Lung (tissue), 11 donors: ENCODE measurements at regions not wholly inside any gene's neighbourhood (a gene's known extent, or its start where the extent isn't known, plus 50 kb on each side); places are given as distances from the start of the nearest gene placed in this dataset.
"Not testable (repeated sequence)": the region's sequence is repeated elsewhere in the genome, so short reads cannot be mapped to it uniquely, and the experiment has no call there.

Experiments
- ATAC-seq: fragments of 200-7000 bp; cut with Tn5 transposase; one replicate; pipeline ENCODE4 v1.9.1; 2020; ENCODE audit warnings: moderate number of reproducible peaks; ENCODE audit not compliant: insufficient read depth, low FRiP score
- DNase-seq, 3 donors: peaks; one replicate each; pipeline ENCODE4 v3.0.0-alpha.2; 2013 to 2017
- H3K27ac ChIP-seq, 2 donors: one replicate each; pipeline ENCODE4 v1.5.1; 2013; ENCODE audit warnings: mild to moderate bottlenecking in 2 of 2, moderate library complexity in 2 of 2, control low read depth in 1 of 2, inconsistent platforms in 1 of 2, low read depth in 1 of 2, low read length in 1 of 2
- H3K27me3 ChIP-seq, 3 donors: one replicate each; pipeline ENCODE4 v1.5.1; 2013; ENCODE audit warnings: low read length in 2 of 3; ENCODE audit not compliant: control insufficient read depth in 3 of 3, insufficient read depth in 3 of 3
- H3K36me3 ChIP-seq, 4 donors: one replicate each; pipeline ENCODE4 v1.5.1; 2013; ENCODE audit warnings: low read length in 4 of 4, mild to moderate bottlenecking in 1 of 4, moderate library complexity in 1 of 4; ENCODE audit not compliant: control insufficient read depth in 4 of 4, insufficient read depth in 4 of 4
- H3K4me1 ChIP-seq, 5 donors: one replicate each; pipeline ENCODE4 v1.5.1; 2013; ENCODE audit warnings: low read length in 5 of 5, mild to moderate bottlenecking in 2 of 5, moderate library complexity in 1 of 5; ENCODE audit not compliant: control insufficient read depth in 5 of 5, insufficient read depth in 5 of 5
- H3K4me3 ChIP-seq: one replicate; pipeline ENCODE4 v1.5.1; 2013; ENCODE audit warnings: mild to moderate bottlenecking, control low read depth, moderate library complexity
- H3K9ac ChIP-seq, 2 donors: one replicate each; pipeline ENCODE4 v1.5.1; 2013; ENCODE audit warnings: low read length in 2 of 2, control low read depth in 1 of 2; ENCODE audit not compliant: insufficient read depth in 1 of 2
- H3K9me3 ChIP-seq, 4 donors: one replicate each; pipeline ENCODE4 v1.5.1; 2013; ENCODE audit warnings: low read length in 3 of 4, mild to moderate bottlenecking in 1 of 4, moderate library complexity in 1 of 4; ENCODE audit not compliant: control insufficient read depth in 4 of 4, insufficient read depth in 3 of 4
- CTCF ChIP-seq: IDR thresholded peaks from 2 replicates; pipeline ENCODE4 v1.5.1; 2012; ENCODE audit warnings: mild to moderate bottlenecking; ENCODE audit errors: control extremely low read depth, extremely low read depth
- WGBS, 2 donors: extraction: QIAGEN DNeasy Blood & Tissue Kit; methylation state at CpG; one replicate each; pipeline ENCODE4 v1.1.7; 2013; 5-methylcytosine and 5-hydroxymethylcytosine counted together
- donor health status: control.
- donor health status: control.
- donor health status: Bipolar disorder and iron deficiency.
- donor health status: healthy.
- donor health status: DM: yes; HTN: yes; CAD: no.

DNA sequence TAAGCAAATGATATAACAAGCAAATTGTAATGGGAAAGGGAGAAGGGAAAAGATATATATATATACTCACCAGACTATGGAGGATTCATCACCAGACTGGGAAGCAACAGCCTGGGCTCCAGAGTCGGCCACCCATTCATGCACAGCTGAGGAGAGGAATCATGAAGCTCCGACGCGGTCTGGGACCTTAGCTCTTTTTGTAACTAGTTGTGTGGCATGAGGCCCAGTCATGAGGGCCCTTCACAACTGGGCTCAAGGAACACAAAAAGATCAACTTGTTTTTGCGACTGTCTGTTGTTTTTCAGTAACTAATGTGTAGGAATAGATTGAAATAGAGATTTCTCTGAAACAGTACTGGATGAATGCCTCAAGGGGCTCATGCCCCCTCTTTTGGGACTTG is 911.2 kb downstream of the TYW1 start:
- Histone ChIP-seq H3K4me3 (no peak overlapping the region), H3K36me3 (no peaks in the 10 kb centered on the region), H3K27me3 (peaks cover 0 to 2% (median 0%) of the 10 kb centered on the region in 3 donors), H3K27ac (no peak overlapping the region), H3K9ac (no peak overlapping the region), H3K9me3 (peaks cover 0 to 3% (median 0%) of the 10 kb centered on the region in 4 donors), H3K4me1 (no peaks in the 10 kb centered on the region)
- DNase-seq: no peak
- WGBS, 2 donors: 58 to 68% methylated on average over 5 of the region's 5 CpGs
- no peak for TF ChIP-seq CTCF
- ATAC-seq: no peak

- ATAC-seq (no peak), DNase-seq (no peak)
- no peaks in the 10 kb centered on the region for H3K9me3 ChIP-seq
- no peak for TF ChIP-seq CTCF
- H3K27ac ChIP-seq: no peak overlapping the region
- peaks cover 0 to 3% (median 0%) of the 10 kb centered on the region in 5 donors for H3K4me1 ChIP-seq
- 67 to 75% methylated on average over 2 of the region's 2 CpGs for WGBS, 2 donors
- H3K4me3 ChIP-seq: no peak overlapping the region
- H3K36me3 ChIP-seq: no peaks in the 10 kb centered on the region
- H3K9ac ChIP-seq: no peak overlapping the region
- H3K27me3 ChIP-seq: no peaks in the 10 kb centered on the region
Observed at GRCh38 chr7:67912437-67912836, 915.8 kb downstream of the TYW1 start.

- Histone ChIP-seq H3K4me3 (no peak overlapping the region), H3K9me3 (peaks cover 0 to 5% (median 2%) of the 10 kb centered on the region in 4 donors), H3K36me3 (no peaks in the 10 kb centered on the region), H3K27me3 (no peaks in the 10 kb centered on the region), H3K4me1 (peaks cover 0 to 3% (median 0%) of the 10 kb centered on the region in 5 donors), H3K9ac (no peak overlapping the region), H3K27ac (no peak overlapping the region)
- DNase-seq: no peak
- TF ChIP-seq CTCF: no peak
- no peak for ATAC-seq
Observed at GRCh38 chr7:67913604-67914003, 917.0 kb downstream of the TYW1 start.

- not testable (repeated sequence) for H3K36me3 ChIP-seq, H3K4me1 ChIP-seq, H3K9ac ChIP-seq, DNase-seq, H3K4me3 ChIP-seq, H3K9me3 ChIP-seq, H3K27me3 ChIP-seq, H3K27ac ChIP-seq, ATAC-seq
- 97 to 100% methylated on average over 1 of the region's 1 CpG for WGBS, 2 donors
Observed at GRCh38 chr7:67916111-67916510, 919.5 kb downstream of the TYW1 start.
